ENCODE measurements at regions not wholly inside any gene's neighbourhood (a gene's known extent, or its start where the extent isn't known, plus 50 kb on each side); places are given as distances from the start of the nearest gene placed in this dataset.

DNA sequence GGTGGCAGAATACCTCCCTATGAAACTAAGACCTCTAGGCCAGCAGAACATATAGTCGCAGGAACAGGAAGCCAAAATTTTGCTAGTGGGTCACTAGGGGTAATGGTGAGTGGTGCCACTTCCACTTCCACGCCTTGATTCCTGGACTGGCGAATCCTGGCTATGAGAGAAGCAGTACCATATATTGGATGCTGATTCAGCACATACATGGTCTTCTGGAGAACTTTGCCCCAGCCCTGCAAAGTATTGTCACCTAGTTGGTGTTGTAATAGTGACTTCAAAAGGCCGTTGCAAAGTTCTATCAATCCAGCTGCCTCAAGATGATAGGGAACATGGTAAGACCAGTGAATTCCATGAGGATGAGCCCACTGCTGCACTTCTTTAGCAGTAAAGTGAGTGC, 769.8 kb upstream of the GYPC start:
- intact Hi-C loops (cut with DNase I): no loop called here
- H3K27me3 ChIP-seq: no peaks in the 10 kb centered on the region
- no peak overlapping the region for H3K27ac ChIP-seq
- no peak overlapping the region for H3K4me3 ChIP-seq
- no peaks in the 10 kb centered on the region for H3K9me3 ChIP-seq
- DNase-seq (ENCODE audit: extremely low spot score in 2 of 2): no peak
- H3K36me3 ChIP-seq: no peaks in the 10 kb centered on the region
- H3K4me1 ChIP-seq: no peaks in the 10 kb centered on the region
- no peak for TF ChIP-seq POLR2AphosphoS5 (IDR thresholded peaks at IDR 0.05; ENCODE audit: insufficient read depth in 1 of 2, low read depth in 1 of 2)
- TF ChIP-seq POLR2A (IDR thresholded peaks at IDR 0.05): no peak
- TF ChIP-seq, protein P1, sequence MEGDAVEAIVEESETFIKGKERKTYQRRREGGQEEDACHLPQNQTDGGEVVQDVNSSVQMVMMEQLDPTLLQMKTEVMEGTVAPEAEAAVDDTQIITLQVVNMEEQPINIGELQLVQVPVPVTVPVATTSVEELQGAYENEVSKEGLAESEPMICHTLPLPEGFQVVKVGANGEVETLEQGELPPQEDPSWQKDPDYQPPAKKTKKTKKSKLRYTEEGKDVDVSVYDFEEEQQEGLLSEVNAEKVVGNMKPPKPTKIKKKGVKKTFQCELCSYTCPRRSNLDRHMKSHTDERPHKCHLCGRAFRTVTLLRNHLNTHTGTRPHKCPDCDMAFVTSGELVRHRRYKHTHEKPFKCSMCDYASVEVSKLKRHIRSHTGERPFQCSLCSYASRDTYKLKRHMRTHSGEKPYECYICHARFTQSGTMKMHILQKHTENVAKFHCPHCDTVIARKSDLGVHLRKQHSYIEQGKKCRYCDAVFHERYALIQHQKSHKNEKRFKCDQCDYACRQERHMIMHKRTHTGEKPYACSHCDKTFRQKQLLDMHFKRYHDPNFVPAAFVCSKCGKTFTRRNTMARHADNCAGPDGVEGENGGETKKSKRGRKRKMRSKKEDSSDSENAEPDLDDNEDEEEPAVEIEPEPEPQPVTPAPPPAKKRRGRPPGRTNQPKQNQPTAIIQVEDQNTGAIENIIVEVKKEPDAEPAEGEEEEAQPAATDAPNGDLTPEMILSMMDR (IDR thresholded peaks at IDR 0.05): no peak

DNA sequence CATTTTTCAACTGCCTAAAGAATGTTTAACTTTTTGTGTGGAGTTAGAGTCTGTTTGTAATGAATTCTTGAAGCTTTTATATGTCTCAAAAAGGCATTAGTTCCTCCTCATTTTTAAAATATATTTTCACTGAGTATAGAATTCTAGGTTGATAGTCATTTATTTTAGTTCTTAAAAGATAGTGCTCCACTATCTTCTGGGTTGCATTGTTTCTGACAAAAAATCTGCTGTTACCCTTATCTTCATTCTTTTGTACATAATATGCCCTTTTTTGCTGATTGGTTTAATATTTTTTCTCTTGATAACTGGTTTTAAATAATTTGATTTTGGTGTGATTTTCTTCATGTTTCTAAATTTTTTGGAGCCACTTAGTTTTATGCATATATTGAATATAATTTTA, 754.7 kb upstream of the GYPC start:
- no peaks in the 10 kb centered on the region for H3K9me3 ChIP-seq
- no peak overlapping the region for H3K4me3 ChIP-seq
- no peak for DNase-seq (ENCODE audit: extremely low spot score in 2 of 2)
- TF ChIP-seq, protein P1 (IDR thresholded peaks at IDR 0.05): no peak
- TF ChIP-seq POLR2A (IDR thresholded peaks at IDR 0.05) (no peak), POLR2AphosphoS5 (IDR thresholded peaks at IDR 0.05; ENCODE audit: insufficient read depth in 1 of 2, low read depth in 1 of 2) (no peak)
- no peak overlapping the region for H3K27ac ChIP-seq
- H3K27me3 ChIP-seq: no peaks in the 10 kb centered on the region
- no peaks in the 10 kb centered on the region for H3K4me1 ChIP-seq
- no peaks in the 10 kb centered on the region for H3K36me3 ChIP-seq
- intact Hi-C loops (cut with DNase I): no loop called here

DNA sequence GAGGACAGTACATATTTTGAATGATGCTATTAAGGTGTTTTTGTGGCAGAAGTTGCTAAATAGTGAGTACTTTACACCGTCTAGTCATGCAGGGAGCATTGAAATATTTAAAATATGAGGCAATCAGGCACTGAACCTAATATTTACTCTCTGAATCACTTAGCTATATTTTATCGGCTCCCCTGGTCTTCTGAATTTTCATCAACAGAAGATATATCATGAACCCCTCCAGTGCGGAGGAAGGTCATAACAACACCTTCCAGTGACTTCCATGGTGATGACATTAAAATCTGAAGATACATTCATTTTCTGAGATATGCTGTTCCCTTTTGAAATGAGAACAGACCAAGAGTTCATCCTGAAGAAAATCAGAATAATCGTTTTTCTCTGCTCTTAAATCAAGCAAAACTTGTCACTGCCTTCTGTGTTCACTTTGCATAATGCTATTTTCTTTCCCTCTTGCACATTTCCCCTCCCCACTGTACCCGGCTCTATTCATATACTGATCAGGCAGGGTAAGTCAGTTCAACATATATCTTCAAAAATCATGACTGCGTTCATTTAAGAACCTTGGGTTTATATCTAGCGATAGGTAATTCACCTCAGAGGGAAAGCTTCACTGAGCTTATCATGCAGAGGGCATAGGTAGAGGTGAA, 729.9 kb upstream of the GYPC start:
- H3K27me3 ChIP-seq: no peaks in the 10 kb centered on the region
- H3K4me1 ChIP-seq: no peaks in the 10 kb centered on the region
- intact Hi-C loops (cut with DNase I): no loop called here
- no peaks in the 10 kb centered on the region for H3K9me3 ChIP-seq
- no peak for DNase-seq (ENCODE audit: extremely low spot score in 2 of 2)
- no peak for TF ChIP-seq POLR2A (IDR thresholded peaks at IDR 0.05)
- TF ChIP-seq, protein P1 (IDR thresholded peaks at IDR 0.05): no peak
- TF ChIP-seq POLR2AphosphoS5 (IDR thresholded peaks at IDR 0.05; ENCODE audit: insufficient read depth in 1 of 2, low read depth in 1 of 2): no peak
- no peak overlapping the region for H3K27ac ChIP-seq
- H3K4me3 ChIP-seq: no peak overlapping the region
- no peaks in the 10 kb centered on the region for H3K36me3 ChIP-seq

DNA sequence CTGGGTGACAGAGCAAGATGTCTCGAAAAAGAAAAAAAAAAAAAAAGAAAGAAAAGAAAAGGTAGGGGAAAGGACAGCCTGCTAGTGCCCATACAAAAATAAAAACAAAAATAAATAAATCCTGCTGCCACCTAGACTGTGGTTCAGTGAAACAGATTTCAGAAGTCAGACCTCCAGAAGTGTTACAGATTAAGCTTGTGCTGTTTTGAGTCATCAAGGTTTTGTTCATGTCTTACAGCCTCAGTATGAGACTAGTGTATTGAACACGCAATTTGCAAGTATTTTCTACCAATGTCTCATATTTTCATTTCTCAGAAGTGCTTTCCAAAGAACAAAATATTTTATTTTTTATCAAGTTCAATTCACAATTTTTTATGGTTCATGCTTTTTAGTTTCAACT, 720.4 kb upstream of the GYPC start:
- no peak for DNase-seq (ENCODE audit: extremely low spot score in 2 of 2)
- no peak for TF ChIP-seq POLR2A (IDR thresholded peaks at IDR 0.05)
- TF ChIP-seq, protein P1 (IDR thresholded peaks at IDR 0.05): no peak
- TF ChIP-seq POLR2AphosphoS5 (IDR thresholded peaks at IDR 0.05; ENCODE audit: insufficient read depth in 1 of 2, low read depth in 1 of 2): no peak
- no peaks in the 10 kb centered on the region for H3K27me3 ChIP-seq
- H3K36me3 ChIP-seq: no peaks in the 10 kb centered on the region
- H3K4me3 ChIP-seq: no peak overlapping the region
- H3K4me1 ChIP-seq: no peaks in the 10 kb centered on the region
- no peak overlapping the region for H3K27ac ChIP-seq
- intact Hi-C loops (cut with DNase I): no loop called here
- H3K9me3 ChIP-seq: no peaks in the 10 kb centered on the region

DNA sequence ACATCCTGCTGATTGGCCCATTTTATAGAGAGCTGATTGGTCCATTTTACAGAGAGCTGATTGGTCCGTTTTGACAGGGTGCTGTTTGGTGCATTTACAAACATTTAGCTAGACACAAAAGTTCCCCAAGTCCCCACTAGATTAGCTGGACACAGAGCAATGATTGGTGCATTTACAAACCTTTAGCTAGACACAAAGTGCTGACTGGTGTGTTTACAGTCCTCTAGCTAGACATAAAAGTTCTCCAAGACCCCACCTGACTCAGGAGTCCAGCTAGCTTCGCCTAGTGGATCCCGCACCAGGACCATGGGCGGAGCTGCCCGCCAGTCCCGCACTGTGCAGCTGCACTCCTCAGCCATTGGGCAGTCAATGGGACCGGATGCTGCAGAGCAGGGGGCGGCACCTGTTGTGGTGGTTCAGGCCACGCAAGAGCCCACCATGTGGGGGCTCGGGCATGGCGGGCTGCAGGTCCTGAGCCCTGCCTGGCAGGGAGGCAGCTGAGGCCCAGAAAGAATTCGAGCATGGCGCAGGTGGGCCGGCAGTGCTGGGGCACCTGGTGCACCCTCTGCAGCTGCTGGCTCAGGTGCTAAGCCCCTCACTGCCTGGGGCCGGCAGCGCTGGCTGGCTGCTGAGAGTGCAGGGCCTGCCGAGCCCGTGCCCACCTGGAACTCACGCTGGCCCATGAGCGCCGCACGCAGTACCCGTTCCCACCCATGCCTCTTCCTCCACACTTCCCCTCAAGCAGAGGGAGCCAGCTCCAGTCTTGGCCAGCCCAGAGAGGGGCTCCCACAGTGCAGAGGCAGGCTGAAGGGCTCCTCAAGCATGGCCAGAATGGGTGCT, 713.2 kb upstream of the GYPC start:
- intact Hi-C loops (cut with DNase I): no loop called here
- Histone ChIP-seq H3K9me3 (no peaks in the 10 kb centered on the region), H3K4me3 (no peak overlapping the region), H3K36me3 (no peaks in the 10 kb centered on the region), H3K4me1 (no peaks in the 10 kb centered on the region), H3K27me3 (no peaks in the 10 kb centered on the region), H3K27ac (no peak overlapping the region)
- no peak for TF ChIP-seq POLR2AphosphoS5 (IDR thresholded peaks at IDR 0.05; ENCODE audit: insufficient read depth in 1 of 2, low read depth in 1 of 2)
- TF ChIP-seq, protein P1 (IDR thresholded peaks at IDR 0.05): no peak
- no peak for TF ChIP-seq POLR2A (IDR thresholded peaks at IDR 0.05)
- DNase-seq (ENCODE audit: extremely low spot score in 2 of 2): no peak
